Parathyroid adenoma (tissue), 2 donors: ENCODE measurements at regions not wholly inside any gene's neighbourhood (a gene's known extent, or its start where the extent isn't known, plus 50 kb on each side); places are given as distances from the start of the nearest gene placed in this dataset.

Experiments used
- H2AFZ ChIP-seq: fragments of 300-600 bp; sonication (generic); one replicate; pipeline ENCODE4 v1.7.0; 2017; ENCODE audit warnings: antibody characterized with exemption, mild to moderate bottlenecking
- H3K27ac ChIP-seq: fragments of 300-600 bp; sonication (generic); one replicate; pipeline ENCODE4 v1.7.0; 2017
- H3K27me3 ChIP-seq: fragments of 300-600 bp; sonication (generic); one replicate; pipeline ENCODE4 v1.7.0; 2017; ENCODE audit warnings: low read length; ENCODE audit not compliant: control insufficient read depth, insufficient read depth
- H3K36me3 ChIP-seq: fragments of 300-600 bp; sonication (generic); one replicate; pipeline ENCODE4 v1.7.0; 2017; ENCODE audit warnings: low read length; ENCODE audit not compliant: control insufficient read depth, insufficient read depth
- H3K4me1 ChIP-seq: fragments of 300-600 bp; sonication (generic); one replicate; pipeline ENCODE4 v1.7.0; 2017; ENCODE audit warnings: control low read depth
- H3K4me2 ChIP-seq: fragments of 300-600 bp; sonication (generic); one replicate; pipeline ENCODE4 v1.7.0; 2017; ENCODE audit warnings: low read length
- H3K4me3 ChIP-seq: fragments of 300-600 bp; sonication (generic); one replicate; pipeline ENCODE4 v1.7.0; 2017; ENCODE audit warnings: low read depth, low read length
- H3K79me2 ChIP-seq: fragments of 300-600 bp; sonication (generic); one replicate; pipeline ENCODE4 v1.7.0; 2017; ENCODE audit warnings: control low read depth
- H3K9ac ChIP-seq: fragments of 300-600 bp; sonication (generic); one replicate; pipeline ENCODE4 v1.7.0; 2017; ENCODE audit warnings: mild to moderate bottlenecking
- H3K9me3 ChIP-seq: fragments of 300-600 bp; sonication (generic); one replicate; pipeline ENCODE4 v1.7.0; 2017; ENCODE audit warnings: low read length; ENCODE audit not compliant: control insufficient read depth
- CTCF ChIP-seq: fragments of 300-600 bp; sonication (generic); IDR thresholded peaks from one replicate; pipeline ENCODE4 v1.7.0; 2017; ENCODE audit warnings: antibody characterized with exemption, mild to moderate bottlenecking
- donor health status: primary hyperparathyroidism.

GRCh38 chr7:142602183-142602582 lies 147.1 kb upstream of the PRSS1 start:
- Histone ChIP-seq H3K9me3 (no peaks in the 10 kb centered on the region), H3K36me3 (no peaks in the 10 kb centered on the region), H2AFZ (no peak overlapping the region), H3K27ac (no peak overlapping the region), H3K4me2 (no peak overlapping the region), H3K4me3 (no peak overlapping the region), H3K27me3 (no peaks in the 10 kb centered on the region), H3K79me2 (no peaks in the 10 kb centered on the region), H3K9ac (no peak overlapping the region), H3K4me1 (no peaks in the 10 kb centered on the region)
- no peak for TF ChIP-seq CTCF

GRCh38 chr7:142598297-142598696 lies 151.0 kb upstream of the PRSS1 start:
- Histone ChIP-seq H3K27ac (no peak overlapping the region), H3K4me2 (no peak overlapping the region), H2AFZ (no peak overlapping the region), H3K36me3 (no peaks in the 10 kb centered on the region), H3K79me2 (no peaks in the 10 kb centered on the region), H3K4me3 (no peak overlapping the region), H3K9ac (no peak overlapping the region), H3K9me3 (no peaks in the 10 kb centered on the region), H3K27me3 (no peaks in the 10 kb centered on the region), H3K4me1 (no peaks in the 10 kb centered on the region)
- TF ChIP-seq CTCF = no peak

- Histone ChIP-seq H3K27me3 (no peaks in the 10 kb centered on the region), H3K4me1 (no peaks in the 10 kb centered on the region), H2AFZ (no peak overlapping the region), H3K36me3 (no peaks in the 10 kb centered on the region), H3K9me3 (no peaks in the 10 kb centered on the region), H3K4me3 (no peak overlapping the region), H3K79me2 (no peaks in the 10 kb centered on the region), H3K9ac (no peak overlapping the region), H3K27ac (no peak overlapping the region), H3K4me2 (no peak overlapping the region)
- no peak for TF ChIP-seq CTCF
These were observed 151.7 kb upstream of the PRSS1 start for GRCh38 chr7:142597547-142597946.

GRCh38 chr7:142595816-142596516 lies 153.3 kb upstream of the PRSS1 start:
- Histone ChIP-seq H3K9ac (no peak overlapping the region), H3K79me2 (no peaks in the 10 kb centered on the region), H3K4me3 (no peak overlapping the region), H3K36me3 (no peaks in the 10 kb centered on the region), H3K4me1 (no peaks in the 10 kb centered on the region), H3K4me2 (no peak overlapping the region), H3K27me3 (no peaks in the 10 kb centered on the region), H3K27ac (no peak overlapping the region), H2AFZ (no peak overlapping the region), H3K9me3 (no peaks in the 10 kb centered on the region)
- TF ChIP-seq CTCF = no peak

- no peak for TF ChIP-seq CTCF
- Histone ChIP-seq H3K4me1 (no peaks in the 10 kb centered on the region), H3K27me3 (no peaks in the 10 kb centered on the region), H2AFZ (no peak overlapping the region), H3K36me3 (no peaks in the 10 kb centered on the region), H3K4me2 (no peak overlapping the region), H3K9ac (no peak overlapping the region), H3K4me3 (no peak overlapping the region), H3K27ac (no peak overlapping the region), H3K9me3 (no peaks in the 10 kb centered on the region), H3K79me2 (no peaks in the 10 kb centered on the region)
These were observed 155.2 kb upstream of the PRSS1 start for GRCh38 chr7:142594078-142594477.
